H7 (cell line): ENCODE measurements at regions not wholly inside any gene's neighbourhood (a gene's known extent, or its start where the extent isn't known, plus 50 kb on each side); places are given as distances from the start of the nearest gene placed in this dataset.

ENCODE experiments used
- DNase-seq: peaks from one replicate; pipeline ENCODE4 v3.0.0; 2012
- H3K27me3 ChIP-seq: 2 replicates; pipeline ENCODE4 v1.6.0; 2011; ENCODE audit warnings: mild to moderate bottlenecking, low read length; ENCODE audit not compliant: control insufficient read depth, insufficient read depth
- H3K36me3 ChIP-seq: replicated peaks from 2 replicates; pipeline ENCODE4 v1.5.1; 2011; ENCODE audit warnings: low read length; ENCODE audit not compliant: control insufficient read depth, insufficient read depth
- H3K4me3 ChIP-seq: 2 replicates; pipeline ENCODE4 v1.5.1; 2011; ENCODE audit warnings: low read depth, mild to moderate bottlenecking, control low read depth, low read length, moderate library complexity; ENCODE audit not compliant: insufficient read depth

DNA sequence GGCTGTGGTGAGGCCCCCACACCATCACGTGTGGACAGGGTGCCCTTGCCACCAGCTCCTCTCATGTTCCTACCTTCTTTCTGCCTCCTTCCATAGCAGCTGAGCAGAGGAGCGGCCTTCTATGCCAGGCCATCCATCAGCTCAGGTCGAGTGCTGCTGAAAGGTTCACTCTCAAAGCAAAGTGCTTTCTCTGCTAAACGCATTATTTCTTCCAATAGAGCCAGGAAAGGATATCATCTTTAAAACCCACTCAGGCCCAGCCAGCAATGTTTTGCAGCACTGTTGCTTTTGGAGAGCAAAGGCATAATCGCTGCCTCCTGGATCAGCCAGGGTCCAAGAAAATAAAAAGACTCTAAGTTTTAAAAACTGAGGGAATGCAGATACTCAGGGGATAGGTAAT lies 54.9 kb upstream of the GPRC5B start:
- Histone ChIP-seq H3K4me3 (no peak overlapping the region), H3K36me3 (no peaks in the 10 kb centered on the region), H3K27me3 (no peaks in the 10 kb centered on the region)
- no peak for DNase-seq

DNA sequence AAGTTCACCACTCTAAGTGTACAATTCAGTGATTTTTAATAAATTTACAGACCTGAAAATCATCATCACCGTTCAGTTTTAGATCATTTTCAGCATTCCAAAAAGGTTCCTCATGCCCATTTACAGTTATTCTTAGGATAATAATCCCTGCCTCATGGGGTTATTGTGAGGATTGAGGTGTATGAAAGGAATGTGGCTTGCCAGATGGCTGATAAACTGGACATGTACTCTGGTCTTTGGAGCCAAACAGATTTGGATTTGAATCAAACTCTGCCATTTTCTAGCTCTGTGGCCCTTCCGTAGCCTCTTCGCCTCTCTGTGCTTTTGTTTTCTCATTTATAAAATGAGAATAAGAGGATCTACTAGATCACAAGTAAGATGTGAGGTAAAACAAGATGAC lies 53.9 kb upstream of the GPRC5B start:
- no peak overlapping the region for H3K4me3 ChIP-seq
- no peaks in the 10 kb centered on the region for H3K27me3 ChIP-seq
- H3K36me3 ChIP-seq, result no peaks in the 10 kb centered on the region
- DNase-seq, result no peak

DNA sequence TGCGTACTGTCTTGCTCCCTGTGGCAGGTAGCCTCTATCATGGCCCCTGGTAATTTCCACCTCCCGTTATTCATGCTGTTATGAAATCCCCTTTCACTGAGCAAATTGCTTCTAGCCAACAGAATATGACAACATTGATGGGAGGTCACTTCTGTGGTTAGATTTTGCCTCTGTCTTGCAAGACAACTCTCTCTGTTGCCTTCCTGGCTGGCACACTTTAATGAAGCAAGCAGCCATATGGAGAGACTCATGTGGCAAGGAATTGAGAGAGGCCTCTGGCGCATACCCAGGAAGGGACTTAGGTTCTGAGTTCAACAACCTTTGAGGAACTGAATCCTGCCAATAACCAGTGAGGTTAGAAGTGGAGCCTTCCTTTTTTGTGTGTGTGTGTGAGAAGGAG lies 51.8 kb upstream of the GPRC5B start:
- H3K27me3 ChIP-seq, result no peaks in the 10 kb centered on the region
- no peak for DNase-seq
- H3K36me3 ChIP-seq, result no peaks in the 10 kb centered on the region
- no peak overlapping the region for H3K4me3 ChIP-seq

DNA sequence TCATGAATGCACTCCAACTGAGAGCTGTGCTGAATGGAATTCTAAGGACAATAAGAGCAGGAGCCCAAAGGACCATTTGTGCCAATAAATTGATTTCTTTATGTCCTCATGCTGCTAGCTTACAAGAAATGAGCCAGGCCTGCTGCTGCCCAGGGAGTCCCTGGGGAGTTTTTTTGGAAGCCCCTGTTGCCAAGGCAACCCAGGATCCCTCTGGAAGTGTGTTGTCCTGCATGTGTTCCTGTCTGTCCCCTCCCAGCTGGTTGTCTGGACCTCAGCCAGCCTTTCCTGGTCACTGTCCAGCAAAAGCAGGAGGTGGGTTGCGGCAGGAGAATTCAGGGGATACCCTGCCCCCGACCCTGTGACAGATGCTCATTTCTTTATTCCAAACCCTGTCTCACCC lies 51.0 kb upstream of the GPRC5B start:
- Histone ChIP-seq H3K4me3 (no peak overlapping the region), H3K36me3 (no peaks in the 10 kb centered on the region), H3K27me3 (no peaks in the 10 kb centered on the region)
- DNase-seq, result no peak
